Mucosa of gallbladder (tissue), 1 donor: ENCODE measurements at regions not wholly inside any gene's neighbourhood (a gene's known extent, or its start where the extent isn't known, plus 50 kb on each side); places are given as distances from the start of the nearest gene placed in this dataset.

Experiments used
- DNase-seq: peaks from one replicate; pipeline ENCODE4 v3.0.0-alpha.2; 2020; ENCODE audit warnings: low spot score
- donor health status: DM: no; HTN: no; CAD: no.

DNA sequence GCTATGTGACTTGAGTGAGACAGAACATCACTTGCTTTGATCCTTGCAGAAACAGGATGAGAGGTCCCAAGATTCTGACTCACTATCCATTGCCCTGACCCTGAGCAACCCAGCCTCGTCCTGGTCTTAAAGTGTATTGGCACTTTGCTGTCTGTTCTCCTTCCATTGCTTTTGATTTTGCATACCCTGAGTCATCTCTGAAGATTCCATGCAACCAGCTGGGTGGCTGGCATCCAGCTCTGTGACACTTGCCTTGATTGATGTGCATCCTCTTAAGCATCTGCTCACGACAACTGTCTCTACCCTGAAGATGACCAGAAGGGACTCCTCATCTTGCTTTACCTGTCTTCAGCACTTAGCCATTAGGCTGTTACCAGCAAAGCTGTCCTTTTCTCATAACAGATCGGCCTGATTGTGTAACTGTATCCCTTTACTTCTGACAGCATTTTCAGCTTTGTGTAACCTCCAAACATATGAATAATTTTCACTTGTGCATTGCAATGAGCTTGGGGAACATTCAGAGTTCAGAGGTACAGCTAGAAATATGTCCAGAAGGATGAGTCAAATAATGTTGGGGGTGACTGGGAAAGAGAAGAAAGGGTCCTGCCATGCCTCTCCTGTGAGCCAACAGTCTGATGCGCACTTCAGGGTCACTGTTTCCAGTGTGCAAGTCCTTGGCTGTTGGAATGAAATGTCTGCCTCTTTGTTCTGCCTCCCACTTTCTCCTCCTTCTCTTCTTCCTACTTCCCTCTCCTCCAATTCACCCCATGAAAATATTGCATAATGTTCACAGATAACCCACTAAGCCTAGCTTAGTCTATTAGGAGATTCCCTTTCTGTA lies 249.7 kb upstream of the OSR1 start:
- no peak for DNase-seq

DNA sequence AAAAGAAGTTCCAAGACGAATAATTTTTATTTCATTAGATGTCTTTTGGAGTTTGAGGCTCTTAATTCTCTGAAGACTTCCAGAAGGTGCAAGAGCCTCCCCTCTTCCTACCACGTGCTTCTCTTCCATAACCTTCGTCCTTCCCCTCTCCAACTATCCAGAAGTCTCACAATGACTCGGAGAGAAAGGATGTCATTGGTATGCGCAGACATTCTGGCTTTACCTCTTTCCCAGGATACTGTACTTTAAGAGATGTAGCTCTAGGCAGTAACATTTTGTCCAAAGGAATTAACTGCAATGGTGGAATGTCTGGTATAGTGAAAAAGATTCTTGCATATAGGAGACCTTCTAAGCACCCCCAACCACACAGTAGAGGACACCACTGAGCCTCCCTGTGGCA lies 249.0 kb upstream of the OSR1 start:
- no peak for DNase-seq

DNA sequence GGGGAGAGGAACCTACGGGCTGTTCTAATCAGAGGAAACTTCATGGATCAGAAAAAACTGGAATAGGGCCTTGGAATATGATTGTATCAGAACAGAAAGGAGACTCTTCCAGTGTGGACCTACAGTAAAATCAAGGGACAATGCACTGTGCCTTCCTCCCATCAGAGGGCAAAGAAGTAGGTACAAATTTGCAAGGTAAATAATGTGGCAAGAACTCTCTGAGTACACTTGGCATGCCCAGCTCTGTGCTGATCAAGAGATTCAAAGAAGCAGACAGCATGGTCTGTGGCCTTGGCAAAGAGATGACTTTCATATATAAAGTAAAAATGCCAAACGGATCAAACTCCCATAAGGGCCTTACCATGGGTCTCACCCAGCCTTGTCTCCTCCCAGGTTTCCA lies 242.6 kb upstream of the OSR1 start:
- no peak for DNase-seq

DNA sequence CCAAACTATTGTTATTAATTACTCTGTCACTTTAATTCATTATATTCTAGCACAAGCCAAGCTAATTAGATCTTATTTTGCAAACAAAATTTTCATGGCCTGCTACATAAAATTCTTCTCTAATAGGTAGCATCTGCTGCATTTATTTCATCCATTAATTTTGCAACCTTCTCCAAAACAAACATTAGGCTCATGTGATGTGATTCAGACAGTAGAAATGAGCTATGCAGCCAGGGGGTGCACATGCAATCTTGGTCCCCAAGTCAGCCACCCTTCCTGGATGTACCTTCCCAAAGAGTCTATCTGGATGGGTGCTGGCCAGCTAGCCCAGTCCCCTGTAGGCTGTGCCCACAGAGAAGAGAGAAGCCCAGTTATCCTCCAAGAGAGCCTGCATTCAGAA lies 242.1 kb upstream of the OSR1 start:
- DNase-seq, result no peak

DNA sequence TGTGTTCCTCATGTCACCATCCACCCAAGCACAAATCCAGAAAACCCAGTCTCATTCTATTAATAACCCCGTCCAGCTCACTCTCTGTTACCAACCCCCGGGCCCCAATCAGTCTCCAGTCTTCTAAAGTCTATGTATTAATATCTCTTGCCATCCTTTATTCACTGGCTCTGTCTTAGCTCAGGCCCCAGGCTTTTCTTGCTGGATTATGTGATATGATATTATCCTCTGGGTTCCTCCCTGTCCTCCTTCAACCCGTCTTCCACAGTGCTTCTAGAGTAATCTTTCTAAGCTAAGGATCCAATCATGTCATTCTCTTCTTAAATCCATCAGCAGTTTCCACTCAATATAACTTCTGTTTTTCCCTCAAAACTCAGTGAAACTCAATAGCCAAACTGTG lies 240.5 kb upstream of the OSR1 start:
- DNase-seq, result no peak

DNA sequence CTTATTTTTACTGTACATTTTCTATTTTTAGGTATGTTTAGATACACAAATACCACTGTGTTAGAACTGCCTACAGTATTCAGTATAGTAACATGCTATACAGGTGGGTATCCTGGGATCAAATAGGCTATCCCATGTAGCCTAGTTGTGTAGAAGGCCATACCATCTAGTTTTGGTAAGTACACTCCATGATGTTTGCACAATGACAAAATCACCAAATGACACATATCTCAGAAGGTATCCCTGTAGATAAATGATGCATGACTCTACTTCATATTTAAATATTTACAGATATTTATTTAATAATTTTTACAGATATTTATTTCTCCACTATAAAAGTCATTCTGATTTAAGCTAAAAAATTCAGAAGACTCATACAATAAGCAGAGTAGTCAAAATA lies 233.8 kb upstream of the OSR1 start:
- DNase-seq, result no peak

DNA sequence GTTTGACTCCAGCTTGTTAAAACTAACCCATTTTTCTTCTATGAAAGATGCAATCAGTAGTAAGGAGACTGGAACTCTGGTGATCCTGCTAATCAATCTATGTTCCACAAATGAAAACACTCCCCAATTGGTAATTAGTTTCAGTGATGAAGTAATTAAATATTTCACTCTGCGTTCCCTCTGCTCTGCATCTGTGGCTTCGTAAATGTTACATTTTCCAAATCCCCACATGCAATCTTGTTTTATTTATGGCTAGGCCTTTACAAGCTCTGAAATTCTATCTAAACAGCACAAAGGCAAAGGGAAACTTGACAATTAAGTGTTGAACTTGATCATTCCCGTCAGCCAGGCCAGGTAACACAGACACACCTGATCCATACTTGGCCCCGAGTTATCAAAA lies 231.4 kb upstream of the OSR1 start:
- no peak for DNase-seq

DNA sequence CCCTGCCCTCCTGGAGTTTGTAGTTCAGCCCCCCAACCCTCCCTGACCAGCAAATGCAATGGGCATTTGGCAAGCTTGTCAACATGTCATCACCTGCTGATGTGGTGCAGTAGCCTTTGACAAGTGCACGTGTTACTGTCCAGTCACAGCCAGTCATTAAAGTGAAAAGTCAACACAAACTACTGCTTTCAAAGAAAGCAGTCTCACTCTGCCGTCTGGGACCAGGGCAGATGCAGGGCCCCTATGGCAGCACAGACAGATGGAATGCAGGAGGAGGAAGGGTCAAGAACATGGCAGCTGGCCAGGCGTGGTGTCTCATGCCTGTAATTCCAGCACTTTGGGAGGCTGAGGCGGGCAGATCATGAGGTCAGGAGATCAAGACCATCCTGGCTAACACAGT lies 222.4 kb upstream of the OSR1 start:
- no peak for DNase-seq

DNA sequence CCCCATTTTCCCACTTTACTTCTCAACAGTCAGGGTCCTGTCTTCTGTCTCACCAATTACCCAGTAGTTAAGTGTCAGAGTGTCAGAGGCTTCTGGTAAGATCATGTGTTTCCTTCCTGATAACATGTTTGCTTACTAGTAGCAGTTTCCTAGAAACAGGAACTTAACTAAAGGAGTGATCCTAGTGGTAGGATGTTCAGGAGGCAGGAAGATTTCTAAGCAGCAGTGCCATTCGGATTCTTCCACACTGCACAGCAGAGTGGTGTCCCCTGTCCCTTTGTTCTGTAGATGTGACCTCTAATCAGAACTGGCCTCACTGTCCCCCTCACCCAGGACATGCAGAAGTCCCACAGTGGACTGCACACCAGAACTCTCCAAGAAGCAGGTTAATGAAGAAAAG lies 221.8 kb upstream of the OSR1 start:
- no peak for DNase-seq

DNA sequence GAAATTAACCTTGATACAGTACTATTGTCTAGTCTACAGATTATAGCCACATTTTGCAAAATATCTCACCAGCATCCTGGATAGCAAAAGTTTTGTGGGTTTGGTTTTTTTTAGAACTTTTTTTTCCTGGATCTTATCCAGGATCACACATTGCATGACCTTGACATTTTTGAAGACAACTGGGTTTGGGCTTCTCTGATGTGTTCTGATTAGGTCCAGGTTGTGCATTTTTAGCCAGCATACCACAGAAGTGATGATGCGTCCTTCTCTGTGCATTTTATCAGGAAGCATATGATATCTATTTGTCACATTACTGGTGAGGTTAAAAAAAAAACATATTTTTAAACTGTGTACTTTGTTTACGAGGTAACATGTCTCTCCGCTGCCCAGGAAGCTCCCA lies 221.0 kb upstream of the OSR1 start:
- DNase-seq, result no peak

DNA sequence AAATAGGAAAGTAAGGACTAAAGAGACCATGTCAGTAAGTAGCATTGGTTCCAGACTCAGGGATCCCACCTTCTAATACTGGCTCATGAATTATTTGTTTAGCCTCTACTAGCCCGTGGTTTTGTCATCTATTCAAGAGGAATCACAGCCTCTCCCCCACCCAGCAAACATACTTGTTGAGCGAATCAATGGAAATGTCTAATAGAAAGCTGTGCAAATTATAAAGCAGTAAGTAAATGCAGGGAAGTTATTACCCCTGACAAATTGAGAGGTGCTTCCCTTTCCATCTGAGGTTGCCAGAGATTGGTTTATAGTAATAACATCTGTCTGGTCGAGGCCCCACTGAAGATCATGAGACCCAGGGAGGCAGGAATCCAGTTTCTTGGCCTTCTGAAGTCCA lies 219.3 kb upstream of the OSR1 start:
- no peak for DNase-seq

DNA sequence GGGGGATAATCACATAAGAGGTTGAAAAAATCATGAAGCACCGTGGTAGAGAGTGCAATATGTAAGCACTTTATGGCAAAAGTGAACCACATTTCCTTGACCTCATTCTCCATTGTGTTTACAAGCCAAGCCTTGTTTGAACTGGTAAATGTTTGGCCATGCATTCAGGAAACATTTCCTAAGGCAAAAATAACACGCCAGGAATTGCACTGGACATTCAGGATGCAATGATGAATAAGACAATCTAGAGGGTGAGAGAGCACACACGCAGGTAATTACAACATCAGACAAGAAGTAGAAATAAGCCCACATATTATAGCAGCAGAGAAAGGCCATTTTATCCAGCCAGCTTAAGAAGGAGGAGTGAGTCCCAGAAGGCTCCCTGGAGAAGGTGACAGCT lies 218.0 kb upstream of the OSR1 start:
- DNase-seq, result no peak

DNA sequence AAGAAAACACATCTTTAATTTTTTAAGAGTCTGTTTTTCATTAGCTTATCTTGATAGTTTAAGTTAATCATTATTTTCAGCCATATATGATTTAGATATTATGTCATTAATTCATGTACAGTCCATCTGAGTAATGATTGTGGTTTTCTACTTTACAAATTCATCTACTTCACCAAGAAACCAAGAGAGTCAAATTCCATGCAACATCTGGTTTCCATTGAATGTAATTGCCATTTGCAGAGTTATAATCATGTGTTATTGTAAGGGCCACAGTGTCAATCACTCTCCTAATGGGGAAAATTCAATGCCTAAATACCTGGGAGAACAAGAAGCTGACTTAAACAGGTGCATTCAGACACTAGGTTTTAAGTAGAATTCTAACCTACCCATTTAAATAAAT lies 217.2 kb upstream of the OSR1 start:
- no peak for DNase-seq

DNA sequence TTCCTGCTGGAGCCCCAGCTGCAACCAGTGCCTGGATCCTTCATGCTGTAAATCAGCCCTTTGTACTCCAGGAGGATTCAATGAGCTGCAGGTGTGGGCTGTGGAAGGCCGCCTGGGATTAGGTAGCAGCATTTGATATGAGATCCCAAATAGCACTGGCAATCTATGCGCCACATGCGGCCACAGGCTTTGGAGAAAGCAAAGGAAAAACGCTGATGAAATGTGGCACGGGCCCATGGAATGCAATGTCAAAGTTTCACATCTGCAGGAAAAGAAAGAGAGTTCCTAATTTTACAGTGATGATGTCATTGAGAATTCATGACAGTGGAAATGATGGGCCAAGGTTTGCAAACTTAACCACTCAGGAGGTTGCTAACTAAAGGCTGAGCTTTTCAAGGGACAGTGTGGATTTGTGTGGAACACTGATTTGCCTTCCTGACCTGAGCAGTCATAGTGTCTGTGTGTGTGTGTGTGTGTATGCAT lies 216.4 kb upstream of the OSR1 start:
- peak; percentile 35 for DNase-seq

DNA sequence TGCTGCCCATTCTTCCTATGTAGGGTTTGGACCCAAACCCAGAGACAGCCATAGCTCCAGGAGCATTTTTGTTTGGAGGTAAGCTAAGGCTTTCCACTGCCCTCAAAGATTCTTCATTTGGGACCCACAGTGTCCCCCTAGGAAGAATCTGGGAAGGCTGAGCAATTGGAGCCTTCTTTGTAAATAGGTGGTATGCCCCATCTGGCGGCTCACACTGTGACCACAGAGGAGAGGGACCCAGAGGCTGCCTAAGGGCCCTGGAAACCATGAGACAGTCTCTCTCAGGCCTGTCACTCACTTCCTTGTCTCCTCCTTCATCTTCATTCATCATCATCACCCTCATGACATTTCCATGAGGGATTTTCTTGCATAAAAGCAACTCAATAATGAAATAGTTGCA lies 215.4 kb upstream of the OSR1 start:
- no peak for DNase-seq

DNA sequence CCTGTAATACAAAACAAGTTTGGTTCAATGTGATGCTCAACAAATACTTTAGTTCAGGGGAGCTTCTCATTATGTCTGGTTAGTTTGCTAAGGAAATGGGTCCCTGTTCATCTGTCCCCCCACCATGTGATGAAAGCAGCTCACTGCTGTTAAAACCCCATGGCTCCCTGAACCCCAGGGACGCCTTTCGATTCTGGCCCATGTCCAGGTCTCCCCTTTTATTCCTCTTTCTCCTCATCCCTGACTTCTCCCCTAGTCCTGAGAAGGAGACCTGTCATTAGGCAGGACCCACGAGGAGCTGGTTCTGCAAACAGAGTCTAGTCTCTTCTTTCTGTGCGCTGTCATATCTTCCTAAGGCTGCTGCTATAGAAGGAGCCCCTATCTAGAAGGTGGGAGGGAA lies 213.3 kb upstream of the OSR1 start:
- no peak for DNase-seq

DNA sequence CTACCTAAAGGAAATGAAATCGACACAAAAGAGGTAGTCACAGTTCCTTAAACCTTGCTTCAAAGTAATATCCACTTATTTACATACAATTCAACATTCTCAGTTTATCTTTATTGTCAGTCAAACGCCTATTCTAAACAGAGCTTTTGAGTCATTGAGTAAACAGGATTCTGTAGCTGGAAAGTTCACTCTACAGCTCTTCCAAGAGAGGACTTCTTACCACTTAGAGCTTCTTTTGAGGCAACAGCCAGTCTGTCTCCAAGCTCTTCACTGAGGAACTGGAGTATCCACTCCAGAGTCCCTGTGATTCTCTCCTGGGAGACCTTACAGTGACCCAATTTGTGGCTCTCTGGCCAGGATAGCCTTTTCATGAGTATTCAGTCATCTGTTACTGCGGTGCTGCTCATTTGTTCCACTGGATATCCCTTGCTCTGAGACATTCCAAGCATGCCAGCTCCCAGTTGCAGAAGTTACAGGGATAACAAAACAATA lies 210.9 kb upstream of the OSR1 start:
- DNase-seq, result no peak

DNA sequence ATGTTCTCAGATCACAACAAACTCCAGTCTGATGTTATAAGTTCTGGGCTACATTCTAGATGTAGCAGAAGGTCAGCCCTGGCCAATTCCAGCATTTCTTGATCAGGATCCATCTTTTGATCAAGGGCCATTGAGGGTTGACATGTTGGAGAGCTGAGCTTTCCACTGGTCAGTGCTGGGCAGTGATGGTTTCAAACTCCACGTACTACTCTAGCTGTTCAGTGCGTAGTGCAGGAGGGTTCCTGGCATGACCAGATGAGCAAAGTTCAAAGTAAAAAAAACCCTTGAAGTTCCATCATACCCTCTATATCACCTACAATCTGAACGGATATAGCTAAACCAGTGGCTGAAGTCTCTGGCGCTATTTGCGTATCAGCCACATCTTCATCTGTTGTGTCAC lies 210.4 kb upstream of the OSR1 start:
- no peak for DNase-seq

DNA sequence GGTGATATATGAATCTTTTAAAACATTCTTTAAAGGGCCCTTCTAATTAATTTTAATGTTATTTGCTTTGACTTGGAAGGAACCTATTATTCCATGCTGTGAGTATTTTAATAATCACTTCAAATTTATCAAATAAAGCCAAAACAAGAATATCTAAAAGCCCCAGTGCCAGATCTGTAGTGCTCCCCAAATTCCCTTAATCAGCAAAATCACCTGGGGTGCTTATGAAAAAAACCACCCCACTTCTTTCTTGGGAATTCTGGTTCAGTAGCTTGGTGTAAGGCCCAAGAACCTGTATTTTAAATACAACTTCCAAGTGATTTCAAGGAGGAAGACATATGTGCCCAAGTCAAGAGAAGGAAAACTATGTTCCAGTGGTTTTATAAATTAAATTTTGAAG lies 202.4 kb upstream of the OSR1 start:
- no peak for DNase-seq

DNA sequence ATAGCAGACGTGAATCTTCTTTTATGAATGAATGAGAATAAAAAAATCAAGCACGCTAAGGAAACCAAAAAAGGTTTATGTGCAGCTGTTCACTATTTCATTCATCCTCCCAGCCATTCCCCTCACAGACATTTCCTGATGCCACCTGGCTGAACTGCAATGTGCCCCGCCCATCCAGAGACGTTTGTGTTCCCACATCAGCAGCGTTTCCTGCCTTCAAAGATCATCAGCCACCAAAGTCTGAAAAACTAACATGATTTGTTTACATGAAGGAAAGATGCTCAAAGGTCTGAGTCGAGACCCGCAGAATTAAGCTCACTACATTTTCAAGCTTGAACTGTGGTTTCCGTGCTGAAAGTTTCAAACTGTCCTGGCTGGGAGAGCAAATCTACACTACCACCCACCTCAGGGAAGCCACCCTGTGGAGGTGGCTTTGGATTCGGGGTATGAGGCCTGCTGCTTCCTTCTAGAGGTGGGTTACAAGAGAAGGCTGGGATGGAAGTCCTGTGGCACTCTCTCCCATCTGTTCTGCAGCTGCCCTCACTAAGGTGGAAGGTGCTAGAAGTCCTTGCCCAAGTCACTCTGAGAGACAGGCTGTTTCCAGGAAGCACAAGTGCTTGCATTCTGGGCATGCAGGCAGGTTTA lies 201.3 kb upstream of the OSR1 start:
- DNase-seq, result no peak

DNA sequence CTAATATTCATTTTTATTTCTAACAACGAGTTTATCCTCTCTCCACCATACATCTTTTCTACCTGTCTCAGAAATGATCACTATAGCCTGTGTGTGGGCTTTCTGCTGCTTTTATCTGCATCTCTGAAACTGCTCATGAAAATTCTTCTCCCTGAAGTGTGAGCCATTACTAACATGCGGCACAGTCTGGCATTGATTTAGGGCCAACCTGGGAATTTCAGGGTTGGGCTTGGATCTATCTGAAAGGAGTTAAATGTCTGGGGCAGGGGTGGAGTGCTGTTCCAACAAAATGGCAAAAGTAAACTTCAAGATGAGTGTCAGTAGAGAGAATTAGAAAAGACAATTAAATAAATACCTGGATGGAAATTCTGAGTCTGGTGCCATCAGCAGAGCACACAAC lies 198.2 kb upstream of the OSR1 start:
- no peak for DNase-seq

DNA sequence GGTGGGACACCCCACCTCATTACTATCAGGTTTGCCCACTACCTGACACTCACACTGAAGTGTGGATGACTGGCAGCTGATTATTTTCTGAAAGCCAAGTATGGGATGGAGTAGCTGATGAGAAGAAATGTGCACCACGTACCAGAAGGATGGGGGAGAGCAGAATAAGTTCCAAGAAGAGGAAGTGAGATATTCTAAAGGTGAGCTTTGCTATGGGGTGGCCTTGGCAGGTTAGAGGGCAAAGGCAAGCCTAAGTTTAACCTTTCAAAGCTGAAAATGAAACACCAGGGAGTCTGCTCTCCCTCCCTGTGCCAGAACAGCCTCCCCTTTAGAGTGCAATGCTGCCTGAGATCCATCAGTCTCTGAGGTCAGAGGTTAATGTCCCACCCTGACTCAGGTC lies 196.1 kb upstream of the OSR1 start:
- DNase-seq, result no peak

DNA sequence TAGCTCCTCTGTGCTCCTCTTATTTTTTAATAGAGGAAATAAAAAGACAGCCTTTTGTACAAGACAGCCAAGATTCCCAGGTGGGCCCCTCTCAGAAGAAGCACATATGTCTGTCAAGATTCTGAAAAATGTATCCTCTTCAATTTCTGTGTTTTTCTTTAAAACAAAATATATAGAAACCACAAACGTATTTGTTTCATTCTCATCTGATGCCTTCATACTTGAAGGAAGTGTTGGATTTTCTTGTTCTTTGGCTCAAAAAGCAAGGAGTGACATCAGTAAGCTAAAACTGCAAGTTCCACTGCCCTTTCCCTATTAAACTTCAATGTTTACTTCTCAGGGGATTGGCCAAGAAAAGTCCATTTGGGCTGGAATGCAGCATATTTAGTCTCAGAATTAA lies 193.8 kb upstream of the OSR1 start:
- DNase-seq, result no peak

DNA sequence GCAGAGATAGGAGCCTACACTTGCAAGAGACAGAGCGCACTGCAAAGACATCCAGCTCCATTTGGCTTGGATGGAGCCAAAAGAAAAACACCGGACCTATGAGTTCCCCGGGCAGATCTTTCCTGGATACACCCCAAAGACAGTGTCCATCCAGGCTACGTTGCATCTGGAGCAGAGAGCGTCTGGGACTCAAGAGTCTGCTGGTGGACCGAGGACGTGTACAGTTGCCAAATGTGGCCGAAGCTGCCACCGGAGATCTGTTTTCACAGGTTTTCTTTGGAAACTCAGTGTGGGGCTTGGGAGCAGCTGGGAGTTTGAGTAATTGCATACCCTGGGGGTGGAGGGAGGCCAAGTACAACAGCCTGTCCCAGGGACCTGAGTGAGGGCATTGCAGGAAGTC lies 192.3 kb upstream of the OSR1 start:
- DNase-seq, result no peak
